ENCODE measurements at regions not wholly inside any gene's neighbourhood (a gene's known extent, or its start where the extent isn't known, plus 50 kb on each side); places are given as distances from the start of the nearest gene placed in this dataset.

DNA sequence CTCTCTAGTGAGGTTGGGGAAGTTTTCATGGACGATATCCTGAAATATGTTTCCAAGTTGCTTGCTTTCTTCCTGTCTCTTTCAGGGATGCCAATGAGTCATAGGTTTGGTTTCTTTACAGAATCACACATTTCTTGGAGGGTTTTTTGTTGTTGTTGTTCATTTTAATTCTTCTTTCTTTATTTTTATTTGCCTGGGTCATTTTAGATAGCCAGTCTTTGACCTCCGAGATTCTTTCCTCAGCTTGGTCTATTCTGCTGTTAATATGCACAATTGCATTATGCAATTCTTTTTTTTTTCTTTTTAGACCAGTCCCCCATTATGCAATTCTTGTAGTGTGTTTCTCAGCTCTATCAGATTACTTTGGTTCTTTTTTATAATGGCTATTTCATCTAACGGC lies 338.9 kb downstream of the AEBP2 start:
- DNase-seq (ENCODE audit: low spot score) = no peak
- TF ChIP-seq, protein P1, sequence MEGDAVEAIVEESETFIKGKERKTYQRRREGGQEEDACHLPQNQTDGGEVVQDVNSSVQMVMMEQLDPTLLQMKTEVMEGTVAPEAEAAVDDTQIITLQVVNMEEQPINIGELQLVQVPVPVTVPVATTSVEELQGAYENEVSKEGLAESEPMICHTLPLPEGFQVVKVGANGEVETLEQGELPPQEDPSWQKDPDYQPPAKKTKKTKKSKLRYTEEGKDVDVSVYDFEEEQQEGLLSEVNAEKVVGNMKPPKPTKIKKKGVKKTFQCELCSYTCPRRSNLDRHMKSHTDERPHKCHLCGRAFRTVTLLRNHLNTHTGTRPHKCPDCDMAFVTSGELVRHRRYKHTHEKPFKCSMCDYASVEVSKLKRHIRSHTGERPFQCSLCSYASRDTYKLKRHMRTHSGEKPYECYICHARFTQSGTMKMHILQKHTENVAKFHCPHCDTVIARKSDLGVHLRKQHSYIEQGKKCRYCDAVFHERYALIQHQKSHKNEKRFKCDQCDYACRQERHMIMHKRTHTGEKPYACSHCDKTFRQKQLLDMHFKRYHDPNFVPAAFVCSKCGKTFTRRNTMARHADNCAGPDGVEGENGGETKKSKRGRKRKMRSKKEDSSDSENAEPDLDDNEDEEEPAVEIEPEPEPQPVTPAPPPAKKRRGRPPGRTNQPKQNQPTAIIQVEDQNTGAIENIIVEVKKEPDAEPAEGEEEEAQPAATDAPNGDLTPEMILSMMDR (IDR thresholded peaks at IDR 0.05; ENCODE audit: borderline replicate concordance, control extremely low read depth, extremely low read depth, insufficient read depth, missing control alignments) = no peak
- in situ Hi-C loops (cut with MboI; ENCODE audit: low sequenced_read_pairs, unreplicated experiment) = no loop called here

DNA sequence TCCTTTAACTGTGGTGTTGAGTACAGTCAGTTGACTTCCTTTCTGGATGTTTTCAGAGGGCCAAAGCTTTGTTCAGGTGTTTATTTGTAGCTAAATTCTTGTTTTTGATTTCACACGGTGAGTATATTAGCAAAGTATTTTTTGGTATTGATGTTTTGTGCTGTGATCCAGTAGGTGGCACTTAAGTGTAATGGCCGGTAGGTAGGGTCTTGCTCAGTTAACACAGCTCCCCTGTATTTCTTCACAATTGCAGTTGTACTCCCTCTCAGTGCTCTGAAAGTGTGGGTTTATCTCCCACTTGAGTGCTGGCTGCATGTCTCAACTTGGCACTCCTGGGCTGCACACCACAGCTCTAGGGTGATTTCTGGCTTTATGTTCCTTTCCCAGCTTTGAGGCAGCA lies 339.5 kb downstream of the AEBP2 start:
- DNase-seq (ENCODE audit: low spot score) = no peak
- in situ Hi-C loops (cut with MboI; ENCODE audit: low sequenced_read_pairs, unreplicated experiment) = no loop called here
- TF ChIP-seq, protein P1 (IDR thresholded peaks at IDR 0.05; ENCODE audit: borderline replicate concordance, control extremely low read depth, extremely low read depth, insufficient read depth, missing control alignments) = no peak

DNA sequence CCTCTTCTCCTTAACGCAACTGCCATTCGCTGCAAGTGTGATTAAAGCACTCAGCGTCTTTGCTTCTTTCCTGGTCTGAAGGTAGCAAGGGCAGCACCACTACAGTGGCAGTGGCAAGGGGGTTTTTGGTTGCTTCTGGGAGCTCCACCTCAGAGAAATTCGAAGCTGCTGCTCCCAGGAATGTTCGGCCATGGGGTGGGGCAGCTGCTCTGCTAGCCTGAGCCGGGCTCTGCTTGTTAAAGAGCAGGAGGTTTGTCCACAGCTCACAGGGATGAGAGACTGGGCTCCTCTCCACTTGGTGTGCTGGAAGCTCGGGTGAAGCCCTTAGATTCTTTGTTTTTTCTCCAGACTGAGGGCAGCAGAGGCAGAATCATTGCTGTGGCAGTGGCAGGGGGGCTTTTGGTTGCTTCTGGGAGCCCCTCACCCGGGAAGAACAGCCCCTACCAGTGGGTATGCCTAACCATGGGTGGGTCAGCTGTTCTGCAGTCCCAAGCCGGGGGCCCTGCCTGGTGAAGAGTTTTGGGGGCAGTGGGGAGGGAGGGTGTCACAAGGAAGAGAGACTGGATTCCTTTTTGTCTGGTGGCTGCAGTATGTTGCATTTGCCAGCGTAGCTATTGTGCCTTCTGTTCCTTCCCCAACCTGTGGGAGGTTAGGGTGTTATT lies 340.2 kb downstream of the AEBP2 start:
- in situ Hi-C loops (cut with MboI; ENCODE audit: low sequenced_read_pairs, unreplicated experiment) = no loop called here

DNA sequence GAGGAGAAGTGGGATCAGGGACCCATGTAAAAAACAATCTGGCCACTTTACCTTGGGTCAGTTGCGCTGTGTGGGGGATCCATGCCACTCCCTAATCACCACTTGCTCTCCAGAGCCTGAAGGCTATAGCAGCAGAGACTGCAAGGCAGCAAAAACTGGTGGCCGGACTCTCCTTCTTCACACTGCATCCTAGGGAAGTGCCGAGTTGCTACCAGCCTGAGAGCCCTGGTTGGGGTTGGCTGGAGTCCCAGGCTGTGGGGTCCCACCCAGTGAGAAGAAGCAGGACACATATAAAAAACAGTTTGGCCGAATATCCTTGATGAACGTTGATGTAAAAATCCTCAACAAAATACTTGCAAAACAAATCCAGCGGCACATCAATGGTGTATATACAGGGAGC lies 341.2 kb downstream of the AEBP2 start:
- DNase-seq (ENCODE audit: low spot score) = no peak
- in situ Hi-C loops (cut with MboI; ENCODE audit: low sequenced_read_pairs, unreplicated experiment) = no loop called here
- TF ChIP-seq, protein P1 (IDR thresholded peaks at IDR 0.05; ENCODE audit: borderline replicate concordance, control extremely low read depth, extremely low read depth, insufficient read depth, missing control alignments) = no peak

More for the DNA sequence above, 340.2 kb downstream of the AEBP2 start:
- DNase-seq (ENCODE audit: low spot score) = no peak
- TF ChIP-seq, protein P1 (IDR thresholded peaks at IDR 0.05; ENCODE audit: borderline replicate concordance, control extremely low read depth, extremely low read depth, insufficient read depth, missing control alignments) = no peak

DNA sequence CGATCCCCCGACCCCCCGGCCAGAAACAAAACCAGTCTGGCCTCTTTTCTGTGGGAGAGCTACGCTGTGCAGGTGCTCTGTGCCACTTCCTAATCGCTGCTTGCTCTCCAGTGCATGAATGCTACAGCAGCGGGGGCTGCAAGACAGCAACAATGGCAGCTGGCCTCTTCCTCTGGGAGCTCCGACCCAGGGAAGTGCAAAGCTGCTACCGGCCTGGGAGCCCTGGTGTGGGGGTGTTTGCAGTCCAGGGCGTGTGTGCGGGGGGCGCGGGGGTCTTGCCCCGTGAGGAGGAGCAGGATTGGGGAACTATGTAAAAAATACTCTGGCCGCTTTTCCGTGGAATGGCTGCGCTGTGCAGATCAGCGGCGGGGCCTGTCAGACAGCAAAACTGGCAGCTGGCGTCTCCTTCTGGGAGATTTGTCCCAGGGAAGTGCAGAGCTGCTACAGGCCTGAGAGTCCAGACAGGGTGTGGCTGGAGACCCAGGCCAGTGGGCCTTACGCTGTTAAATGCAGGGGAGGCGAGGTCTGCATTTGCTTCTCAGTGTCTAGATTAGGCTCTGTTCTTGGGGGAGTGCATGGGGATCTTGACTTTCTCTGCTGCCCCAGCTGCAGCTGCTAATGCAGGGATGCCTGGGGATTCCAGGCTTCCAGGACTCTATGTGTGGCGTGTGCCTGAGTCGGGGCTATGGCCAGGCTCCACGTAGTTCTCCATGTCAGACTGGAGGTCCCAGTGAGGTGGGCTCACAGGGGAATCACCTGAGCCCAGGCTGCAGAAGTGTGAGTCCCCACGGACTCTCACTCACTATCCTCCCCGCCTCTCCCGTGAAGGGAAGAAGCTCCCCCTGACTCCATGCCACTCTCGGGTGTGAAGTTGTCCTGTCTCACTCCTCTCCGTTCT lies 344.5 kb downstream of the AEBP2 start:
- in situ Hi-C loops (cut with MboI; ENCODE audit: low sequenced_read_pairs, unreplicated experiment) = no loop called here
- TF ChIP-seq, protein P1 (IDR thresholded peaks at IDR 0.05; ENCODE audit: borderline replicate concordance, control extremely low read depth, extremely low read depth, insufficient read depth, missing control alignments) = no peak
- no peak for DNase-seq (ENCODE audit: low spot score)

DNA sequence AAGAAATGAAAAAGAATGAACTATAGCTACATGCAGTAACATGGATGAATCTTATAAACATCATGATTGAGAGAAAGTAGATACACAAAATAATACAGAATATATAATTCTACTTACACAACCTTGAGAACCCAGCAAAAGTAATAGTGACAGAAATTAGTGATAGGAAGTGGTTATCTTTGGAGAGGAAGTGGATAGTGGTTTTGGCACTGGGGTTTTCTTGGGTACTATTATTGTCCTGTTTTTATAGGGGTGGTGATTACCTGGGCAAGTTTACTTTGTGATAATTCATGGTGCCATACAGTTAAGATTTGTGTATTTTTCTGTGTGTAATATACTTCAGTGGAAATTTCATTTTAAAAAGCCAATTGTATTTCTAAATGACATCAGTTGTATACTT lies 352.7 kb downstream of the AEBP2 start:
- in situ Hi-C loops (cut with MboI; ENCODE audit: low sequenced_read_pairs, unreplicated experiment) = no loop called here
- DNase-seq (ENCODE audit: low spot score) = no peak
- TF ChIP-seq, protein P1 (IDR thresholded peaks at IDR 0.05; ENCODE audit: borderline replicate concordance, control extremely low read depth, extremely low read depth, insufficient read depth, missing control alignments) = no peak
